Bronchial epithelial cell (primary cell): ENCODE measurements at regions not wholly inside any gene's neighbourhood (a gene's known extent, or its start where the extent isn't known, plus 50 kb on each side); places are given as distances from the start of the nearest gene placed in this dataset.
A peak's percentile ranks its signal among the peaks of the same experiment; 100 is the strongest.

Experiments
- DNase-seq: peaks from one replicate; pipeline ENCODE4 v3.0.0-alpha.2; 2010; ENCODE audit warnings: low read depth
- FAIRE-seq: peaks from 2 replicates; lab custom pipeline; 2011; peaks lifted over from hg19 to GRCh38; lab: Jason Lieb, UNC
- H3K27me3 ChIP-seq: 2 replicates; pipeline ENCODE4 v1.5.1; 2011; ENCODE audit warnings: low read length; ENCODE audit not compliant: control insufficient read depth, insufficient read depth
- H3K36me3 ChIP-seq: 2 replicates; pipeline ENCODE4 v1.5.1; 2011; ENCODE audit warnings: low read length; ENCODE audit not compliant: control insufficient read depth, insufficient read depth
- H3K4me3 ChIP-seq: 2 replicates; pipeline ENCODE4 v1.5.1; 2011; ENCODE audit warnings: mild to moderate bottlenecking, low read depth, low read length, control low read depth
- CTCF ChIP-seq: IDR thresholded peaks from 2 replicates; pipeline ENCODE4 v1.5.1; 2011; ENCODE audit warnings: mild to moderate bottlenecking, moderate library complexity, low read length, control low read depth, inconsistent platforms; ENCODE audit not compliant: insufficient read depth, severe bottlenecking

GRCh38 chr9:104278929-104279496 is 184.9 kb downstream of the SMC2 start:
- Histone ChIP-seq H3K4me3 (no peak overlapping the region), H3K27me3 (no peaks in the 10 kb centered on the region), H3K36me3 (no peaks in the 10 kb centered on the region)
- TF ChIP-seq CTCF: no peak
- FAIRE-seq: no peak
- DNase-seq: no peak

GRCh38 chr9:104279535-104280177 is 185.5 kb downstream of the SMC2 start:
- DNase-seq: peak; percentile 27
- no peak overlapping the region for H3K4me3 ChIP-seq
- H3K27me3 ChIP-seq: no peaks in the 10 kb centered on the region
- no peak for TF ChIP-seq CTCF
- no peaks in the 10 kb centered on the region for H3K36me3 ChIP-seq
- FAIRE-seq: no peak

DNA sequence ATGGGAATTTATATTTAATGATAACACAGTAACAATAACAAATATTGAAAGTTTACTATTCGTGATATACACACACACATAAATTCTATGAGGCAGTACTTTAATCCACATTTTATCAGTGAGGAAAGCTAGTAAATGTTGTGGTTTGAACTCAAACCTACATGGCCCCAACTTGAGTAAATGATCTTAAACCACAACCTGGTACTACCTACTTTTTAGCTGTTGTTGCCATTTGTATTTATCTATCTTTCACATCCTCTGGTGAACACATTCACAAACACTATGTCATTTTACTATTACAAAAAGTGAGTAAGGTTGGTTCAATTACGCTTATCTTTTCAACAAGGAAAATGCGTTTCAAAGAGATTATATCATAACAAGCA is 186.1 kb downstream of the SMC2 start:
- FAIRE-seq: no peak

DNA sequence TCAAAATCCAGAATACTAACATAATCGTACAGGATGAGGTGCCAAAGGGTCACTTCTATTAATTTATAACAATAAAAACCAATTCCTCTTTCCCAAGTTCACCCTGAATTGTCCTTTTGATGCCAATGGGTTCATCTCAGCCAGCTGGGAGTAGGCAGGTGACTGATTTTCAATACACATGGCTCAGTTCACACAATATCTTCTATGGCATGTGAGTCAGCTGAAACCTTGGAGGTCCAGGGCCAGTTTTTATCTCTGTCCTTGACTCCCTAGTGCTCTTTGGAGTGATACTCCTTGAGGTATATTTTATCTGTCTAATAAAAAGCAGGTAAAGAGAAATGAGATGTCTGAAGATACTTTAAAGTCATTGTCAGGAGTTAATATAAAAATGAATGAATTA is 186.6 kb downstream of the SMC2 start:
- no peak for TF ChIP-seq CTCF
- DNase-seq (no peak), FAIRE-seq (no peak)
- Histone ChIP-seq H3K4me3 (no peak overlapping the region), H3K36me3 (no peaks in the 10 kb centered on the region), H3K27me3 (no peaks in the 10 kb centered on the region)

More for the DNA sequence above, 186.1 kb downstream of the SMC2 start:
- Histone ChIP-seq H3K4me3 (no peak overlapping the region), H3K27me3 (no peaks in the 10 kb centered on the region), H3K36me3 (no peaks in the 10 kb centered on the region)
- no peak for TF ChIP-seq CTCF
- no peak for DNase-seq

DNA sequence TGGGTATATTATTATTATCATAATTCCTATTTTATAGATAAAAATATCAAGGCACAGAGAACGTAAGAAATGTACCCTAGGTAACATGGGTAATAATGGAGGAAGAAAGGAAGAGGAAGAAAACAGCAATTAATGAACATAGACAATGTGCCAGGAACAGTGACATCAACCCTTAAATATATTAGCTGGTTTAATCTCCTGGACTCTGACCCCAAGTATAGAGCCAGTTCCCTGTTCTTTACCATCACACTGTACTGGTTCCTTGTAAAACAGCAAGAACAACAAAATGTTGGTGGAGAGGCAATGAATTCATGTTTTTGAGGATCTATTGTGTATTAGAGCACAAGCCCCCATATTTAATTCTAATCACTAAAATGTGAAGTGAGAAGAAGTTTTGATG is 192.1 kb downstream of the SMC2 start:
- DNase-seq: no peak
- no peak for FAIRE-seq
- Histone ChIP-seq H3K4me3 (no peak overlapping the region), H3K36me3 (no peaks in the 10 kb centered on the region), H3K27me3 (no peaks in the 10 kb centered on the region)
- TF ChIP-seq CTCF: no peak

GRCh38 chr9:104286799-104287198 is 192.7 kb downstream of the SMC2 start:
- no peak for TF ChIP-seq CTCF
- FAIRE-seq: no peak
- peak; percentile 41 for DNase-seq

More at GRCh38 chr9:104286799-104287198, 192.7 kb downstream of the SMC2 start:
- H3K4me3 ChIP-seq: no peak overlapping the region
- no peaks in the 10 kb centered on the region for H3K36me3 ChIP-seq
- no peaks in the 10 kb centered on the region for H3K27me3 ChIP-seq
